OCI-LY7 (cell line): ENCODE measurements at regions not wholly inside any gene's neighbourhood (a gene's known extent, or its start where the extent isn't known, plus 50 kb on each side); places are given as distances from the start of the nearest gene placed in this dataset.

Source experiments
- CTCF ChIP-seq: fragments of 200-600 bp; sonication (generic); conservative IDR thresholded peaks from 2 replicates; pipeline ENCODE4 v1.5.1; 2014; ENCODE audit warnings: mild to moderate bottlenecking, antibody characterized with exemption, low read length, moderate library complexity, mixed read lengths
- EZH2phosphoT487 ChIP-seq: fragments of 200-600 bp; sonication (generic); IDR thresholded peaks from 2 replicates; pipeline ENCODE4 v1.6.1; 2018; ENCODE audit warnings: low read depth, borderline replicate concordance, mild to moderate bottlenecking, mixed run types, antibody characterized with exemption, low read length, moderate library complexity, mixed read lengths

- no peak for TF ChIP-seq CTCF
- TF ChIP-seq EZH2phosphoT487 = no peak
These were observed 432.7 kb upstream of the KLF4 start for GRCh38 chr9:107922260-107922659.
